HG02885 (cell line): ENCODE measurements at regions not wholly inside any gene's neighbourhood (a gene's known extent, or its start where the extent isn't known, plus 50 kb on each side); places are given as distances from the start of the nearest gene placed in this dataset.
"Not testable (repeated sequence)": the region's sequence is repeated elsewhere in the genome, so short reads cannot be mapped to it uniquely, and the experiment has no call there.

Source experiments
- ATAC-seq: cut with Tn5 transposase; IDR thresholded peaks from one replicate; pipeline ENCODE4 v1.9.1; 2021; ENCODE audit warnings: mild to moderate bottlenecking; ENCODE audit not compliant: unreplicated experiment, poor library complexity

DNA sequence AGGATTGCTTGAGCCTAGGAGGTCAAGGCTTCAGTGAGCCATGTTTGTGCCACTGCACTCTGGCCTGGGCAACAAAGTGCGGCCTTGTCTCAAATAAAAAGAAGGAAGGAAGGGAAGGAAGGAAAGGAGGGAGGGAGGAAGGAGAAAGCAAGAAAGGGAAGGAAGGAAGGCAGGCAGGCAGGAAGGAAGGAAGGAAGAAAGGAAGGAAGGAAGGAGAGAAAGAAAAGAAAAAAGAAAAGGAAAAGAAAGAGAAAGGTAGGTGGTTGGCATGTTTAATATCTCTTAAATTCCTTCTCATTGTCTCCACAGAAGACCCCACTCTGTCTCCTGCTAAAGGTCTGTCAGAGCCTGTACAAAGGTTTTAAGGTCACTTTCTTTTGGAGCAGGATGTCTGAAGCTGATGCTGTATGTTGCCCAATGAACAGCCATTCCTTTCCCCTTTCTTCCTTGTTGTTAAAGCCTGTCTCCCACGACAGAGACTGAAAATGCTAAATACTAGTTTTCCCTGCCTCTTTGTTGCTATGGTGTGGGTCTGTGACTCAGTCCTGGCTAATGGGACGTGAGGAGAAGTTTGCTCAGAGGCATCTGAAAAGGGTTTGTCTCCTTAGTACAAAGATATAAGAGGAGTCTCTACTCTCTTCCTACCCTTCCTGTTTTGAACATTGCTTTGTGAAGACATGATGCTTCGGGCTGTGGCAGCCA is 213.3 kb downstream of the PCSK1 start:
- no peak for ATAC-seq

DNA sequence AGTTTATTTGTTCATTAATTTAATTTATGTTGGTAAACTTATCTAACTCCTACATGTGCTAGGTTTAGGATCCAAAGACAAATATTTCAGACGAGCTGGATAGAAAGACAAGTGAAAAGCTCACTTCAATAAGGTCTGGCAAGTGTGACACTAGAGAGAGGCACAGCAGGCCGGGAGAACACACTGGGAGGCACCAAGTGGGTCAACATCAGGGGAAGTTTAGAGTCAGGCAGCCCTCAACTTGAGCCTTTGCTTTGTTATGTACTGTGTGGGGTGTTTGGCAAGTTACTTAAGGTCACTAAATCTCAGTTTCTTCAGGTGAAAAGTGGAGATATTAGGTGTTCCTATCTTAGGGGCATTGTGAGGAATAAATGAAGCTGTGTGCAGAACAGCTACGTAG is 214.4 kb downstream of the PCSK1 start:
- ATAC-seq = no peak

DNA sequence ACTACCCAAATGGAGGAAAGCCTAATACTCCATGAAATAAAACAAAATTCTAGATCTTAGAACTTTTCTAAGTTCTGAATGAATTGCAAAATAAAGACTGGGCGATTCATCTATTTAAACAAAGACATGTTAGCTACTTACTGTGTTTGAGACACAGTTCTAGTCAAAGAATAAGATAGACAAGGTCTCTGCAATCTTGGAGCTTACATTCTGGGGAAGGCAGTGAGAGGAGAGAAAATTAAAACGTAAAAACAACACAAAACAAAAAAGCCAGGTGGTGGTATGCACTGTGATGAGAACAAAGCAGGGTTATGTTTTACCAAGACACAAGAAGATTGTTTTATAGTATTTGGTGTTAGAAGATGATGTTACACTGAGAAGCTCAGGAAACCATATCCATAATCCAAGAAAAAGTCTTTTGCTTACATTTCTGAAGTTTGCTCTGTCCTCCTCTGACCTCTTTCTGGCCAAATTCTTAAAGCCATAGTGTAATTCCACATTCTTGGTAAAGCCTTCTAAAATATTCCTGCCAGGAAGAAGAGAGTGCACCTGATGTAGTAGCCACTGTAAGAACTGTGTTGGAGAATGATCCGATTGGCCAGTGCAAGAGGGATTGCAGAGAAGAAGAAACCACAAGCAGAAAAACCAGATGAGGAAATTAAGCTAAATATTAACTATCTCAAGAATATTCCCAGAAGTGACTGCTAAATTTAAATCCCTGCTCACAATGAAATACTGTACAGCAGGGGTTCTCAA is 218.4 kb downstream of the PCSK1 start:
- no peak for ATAC-seq

DNA sequence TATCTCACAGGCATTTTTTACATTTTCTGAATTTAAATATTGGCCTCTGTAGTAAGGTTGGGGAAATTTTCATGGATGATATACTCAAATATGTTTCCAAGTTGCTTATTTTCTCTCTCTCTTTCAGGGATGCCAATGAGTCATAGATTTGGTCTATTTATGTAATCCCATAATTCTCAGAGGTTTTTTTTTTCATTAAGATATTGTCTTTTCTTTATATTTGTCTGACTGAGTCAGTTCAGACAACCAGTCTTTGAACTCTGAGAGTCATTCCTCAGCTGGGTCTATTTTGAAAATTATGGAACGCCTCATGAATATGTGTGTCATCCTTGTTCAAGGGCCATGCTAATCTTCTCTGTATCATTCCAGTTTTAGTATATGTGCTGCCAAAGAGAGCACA is 223.2 kb downstream of the PCSK1 start:
- ATAC-seq = no peak

DNA sequence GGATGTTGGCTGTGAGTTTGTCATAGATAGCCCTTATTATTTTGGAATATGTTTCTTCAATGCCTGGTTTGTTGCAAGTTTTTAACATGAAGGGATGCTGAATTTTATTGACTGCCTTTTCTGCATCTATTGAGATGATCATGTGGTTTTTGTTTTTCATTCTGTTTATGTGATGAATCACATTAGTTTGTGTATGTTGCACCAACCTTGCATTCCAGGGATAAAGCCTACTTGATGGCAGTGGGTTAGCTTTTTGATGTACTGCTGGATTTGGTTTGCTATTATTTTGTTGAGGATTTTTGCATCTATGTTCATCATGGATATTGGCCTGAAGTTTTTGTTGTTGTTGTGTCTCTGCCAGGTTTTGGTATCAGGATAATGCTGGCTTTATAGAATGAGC is 225.6 kb downstream of the PCSK1 start:
- ATAC-seq = no peak

DNA sequence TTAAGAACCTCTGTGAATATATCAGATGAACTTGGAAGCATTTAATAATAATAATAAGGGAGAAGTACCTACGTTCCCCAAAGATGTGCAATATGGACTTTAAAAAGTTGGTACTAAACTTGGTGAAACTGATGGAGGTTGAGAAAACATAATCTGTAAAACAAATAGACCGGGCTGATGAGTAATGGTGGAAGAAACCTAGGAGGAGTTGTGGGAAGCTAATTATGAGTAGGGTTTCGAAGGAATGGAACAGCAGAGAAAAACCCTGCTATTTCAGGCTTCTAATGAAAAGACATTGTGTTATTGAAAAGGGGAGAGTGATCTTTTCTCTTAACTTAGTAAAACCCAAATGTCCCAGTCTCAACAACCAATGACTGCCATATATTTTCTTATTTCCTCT is 229.3 kb downstream of the PCSK1 start:
- ATAC-seq = no peak

DNA sequence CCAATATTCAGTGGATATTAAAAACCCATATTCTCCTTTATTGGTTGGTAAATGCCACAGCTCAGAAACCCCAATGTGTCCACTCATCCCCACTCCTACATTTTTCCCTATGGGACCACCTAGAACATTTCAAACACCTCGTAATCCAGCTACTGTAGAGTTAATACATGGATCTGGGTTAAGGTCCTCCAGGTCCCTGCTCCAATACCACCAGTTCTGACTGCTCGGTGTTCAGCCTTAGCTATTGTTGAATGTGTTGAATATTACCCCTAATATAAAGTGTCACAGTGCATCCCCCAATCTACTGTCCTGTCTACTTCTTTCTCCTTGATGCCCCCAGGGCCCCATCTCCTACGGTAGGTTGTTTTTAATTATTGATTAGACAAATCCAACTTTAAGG is 231.5 kb downstream of the PCSK1 start:
- ATAC-seq = no peak

DNA sequence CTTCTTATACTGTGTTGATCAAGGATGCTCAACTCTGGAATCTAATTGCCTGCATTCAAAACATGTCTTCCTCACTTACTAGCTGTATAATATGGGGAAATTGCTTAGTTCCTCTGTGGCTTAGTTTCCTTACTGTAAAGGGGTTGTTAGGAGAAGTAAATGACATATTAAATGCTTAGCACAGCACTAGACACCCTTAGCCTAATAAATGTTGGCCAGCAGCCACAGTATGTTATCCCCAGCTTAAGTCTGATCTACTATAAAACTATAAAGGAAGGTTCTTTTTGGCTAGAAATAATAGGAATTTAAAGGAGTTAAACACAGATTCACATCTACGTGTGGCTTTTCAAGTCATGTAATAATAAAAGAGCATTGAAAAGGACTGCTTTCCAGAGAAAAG is 232.4 kb downstream of the PCSK1 start:
- no peak for ATAC-seq

DNA sequence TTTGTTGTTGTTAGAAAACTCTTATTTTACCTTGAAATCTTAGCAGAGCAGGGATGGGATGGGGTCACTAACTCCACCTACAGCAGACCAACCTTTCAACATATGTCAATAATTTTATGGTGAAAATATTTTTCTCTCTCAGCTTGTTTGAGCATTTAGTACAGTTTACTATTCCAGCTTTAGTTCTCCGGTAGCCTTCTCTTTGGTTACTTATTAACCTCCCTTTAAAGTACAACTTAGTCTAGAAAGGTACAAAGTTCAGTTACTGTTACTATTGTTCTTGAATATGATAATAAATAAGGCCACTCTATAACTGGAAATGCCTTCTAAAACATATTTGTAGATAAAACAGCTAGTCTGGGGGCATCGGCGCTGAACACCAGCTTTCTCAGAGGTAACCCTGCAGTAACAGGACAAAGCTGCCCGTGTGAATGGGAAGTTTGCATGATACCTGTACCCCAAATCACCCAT is 233.3 kb downstream of the PCSK1 start:
- ATAC-seq = no peak

DNA sequence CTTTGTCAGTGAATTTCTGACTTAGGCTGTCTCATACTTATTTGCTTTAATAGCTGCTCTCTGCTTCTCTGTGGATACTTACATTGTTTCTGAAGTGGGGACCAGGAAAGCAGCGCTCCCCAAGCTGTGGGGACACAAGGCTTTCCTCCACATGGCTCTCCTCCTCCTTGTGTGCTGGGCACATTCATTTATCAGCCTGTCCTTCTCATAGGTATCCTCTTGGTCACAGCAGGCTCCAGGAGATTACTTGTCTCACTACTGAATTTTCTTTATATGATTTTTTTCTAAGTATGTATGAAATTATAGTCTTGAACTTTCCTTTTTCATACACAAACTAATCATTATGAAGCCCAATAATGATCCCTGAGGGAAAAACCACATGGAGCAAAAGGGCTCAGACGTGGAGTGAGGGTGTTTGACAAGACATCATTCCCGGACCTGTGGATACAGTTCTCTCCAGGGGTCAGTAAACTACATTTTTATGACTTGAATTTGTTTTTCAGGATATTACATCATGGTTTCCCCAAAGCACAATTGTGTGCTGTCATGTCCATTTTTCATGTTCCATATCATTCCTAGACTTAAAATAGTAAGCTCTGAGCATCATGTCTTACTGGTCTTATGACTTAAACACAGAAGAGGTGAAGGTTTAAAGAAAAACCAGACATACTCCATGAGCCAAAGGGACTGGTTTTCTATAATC is 234.5 kb downstream of the PCSK1 start:
- no peak for ATAC-seq

DNA sequence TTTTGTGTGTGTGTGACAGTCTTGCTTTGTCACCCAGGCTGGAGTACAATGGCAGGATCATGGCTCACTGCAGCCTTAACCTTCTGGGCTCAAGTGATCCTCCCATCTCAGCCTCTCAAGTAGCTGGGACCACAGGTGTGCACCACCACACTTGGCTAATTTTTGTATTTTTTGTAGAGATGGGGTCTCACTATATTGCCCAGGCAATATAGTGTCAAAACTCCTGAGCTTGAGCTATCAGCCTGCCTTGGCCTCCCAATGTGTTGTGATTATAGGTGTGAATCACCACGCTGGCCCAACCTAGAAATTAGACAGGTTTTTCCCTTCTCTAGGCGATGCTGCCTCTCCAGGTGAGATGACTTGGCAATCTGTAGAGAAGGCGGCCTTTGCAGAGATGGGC is 235.3 kb downstream of the PCSK1 start:
- not testable (repeated sequence) for ATAC-seq

DNA sequence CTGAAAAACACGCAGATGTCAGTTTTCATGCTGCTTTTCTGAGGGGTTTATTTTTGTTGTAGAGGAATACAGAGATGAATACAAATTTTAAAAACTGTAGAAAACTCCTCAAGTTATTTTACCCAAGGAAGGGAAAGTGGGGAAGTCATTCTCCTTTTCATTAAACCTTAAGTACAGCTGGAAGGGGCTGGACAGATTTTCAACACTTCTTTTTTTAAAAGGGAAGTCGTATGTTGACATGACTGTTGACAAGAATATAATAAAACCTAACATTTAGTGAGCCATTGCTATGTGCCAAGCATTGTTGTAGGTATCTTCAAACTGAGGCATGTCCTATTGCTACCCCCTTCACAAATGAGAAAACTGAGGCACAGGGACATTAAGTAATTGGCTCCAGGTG is 235.7 kb upstream of the ELL2 start:
- no peak for ATAC-seq

DNA sequence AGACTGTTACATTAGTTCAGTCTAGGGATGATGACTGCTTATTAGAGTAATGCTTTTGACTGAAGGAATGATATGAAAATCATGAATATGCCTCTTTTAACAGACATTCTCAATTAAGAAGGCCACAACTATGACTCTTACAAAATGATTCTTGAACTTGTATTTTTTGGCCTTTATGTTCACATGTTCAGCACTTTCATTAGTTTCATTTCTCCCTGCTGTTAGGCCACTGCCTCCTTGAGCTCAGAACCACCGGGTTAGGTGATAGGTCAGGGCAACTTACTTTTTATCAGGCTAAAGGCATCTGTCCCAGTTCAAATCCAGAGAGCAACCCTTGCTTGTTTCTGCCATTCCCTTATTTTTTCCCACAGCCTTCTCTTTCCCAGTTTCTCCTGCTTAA is 235.2 kb upstream of the ELL2 start:
- ATAC-seq = no peak

DNA sequence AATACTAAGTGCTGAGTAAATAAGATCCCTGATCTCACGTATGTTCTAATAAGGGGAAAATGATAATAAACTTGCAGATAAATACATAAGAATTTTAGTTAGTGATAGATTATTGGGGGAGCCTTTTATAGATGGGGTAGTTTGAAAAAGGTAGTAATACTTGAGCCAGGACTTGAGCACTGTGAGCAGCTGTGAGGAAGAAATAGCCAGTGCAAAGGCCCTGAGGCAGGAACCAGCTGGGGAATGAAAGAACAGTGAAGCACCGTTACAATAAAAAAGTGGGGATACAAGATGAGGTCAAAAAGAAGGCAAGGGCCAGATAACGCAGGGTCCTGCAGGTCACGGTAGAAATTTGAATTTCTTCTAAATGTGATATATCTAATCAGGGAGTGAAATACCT is 234.8 kb upstream of the ELL2 start:
- ATAC-seq = no peak

DNA sequence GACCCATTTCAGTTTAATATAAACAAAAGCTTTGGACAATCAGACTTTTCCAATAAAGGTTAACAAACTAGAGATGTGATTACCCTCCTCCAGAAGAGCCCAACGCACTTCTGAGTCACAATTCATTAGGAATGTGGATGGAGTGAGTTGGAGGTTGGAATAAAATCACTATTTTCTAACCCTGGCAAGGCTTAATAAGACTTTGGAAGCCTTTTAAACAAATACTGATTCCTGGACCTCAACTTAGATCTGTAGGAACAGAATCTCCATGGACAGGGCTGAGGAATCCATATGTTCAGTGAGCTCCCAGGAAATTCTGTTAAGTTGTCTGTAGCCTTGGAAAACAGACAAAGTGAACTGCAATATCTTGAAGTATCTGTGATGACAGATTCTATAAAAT is 233.5 kb upstream of the ELL2 start:
- no peak for ATAC-seq

DNA sequence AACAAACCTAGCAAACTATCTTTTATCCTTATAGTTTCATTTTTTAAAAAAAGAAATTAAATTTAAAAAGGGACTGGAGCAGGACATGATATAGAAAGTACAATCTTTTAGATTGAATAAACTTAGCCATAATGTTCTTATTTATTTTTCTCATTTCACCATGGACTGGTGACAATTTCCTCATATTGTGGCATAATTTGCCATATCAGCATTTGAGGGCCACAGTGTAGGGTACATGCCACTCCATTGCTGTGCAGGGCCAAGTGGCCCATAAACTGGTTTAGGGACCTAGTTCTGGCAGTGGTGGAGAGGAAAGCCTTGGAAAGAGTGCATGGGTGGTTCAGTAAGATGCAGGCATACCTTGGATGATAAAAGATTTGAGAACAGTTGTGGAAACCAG is 232.9 kb upstream of the ELL2 start:
- no peak for ATAC-seq

DNA sequence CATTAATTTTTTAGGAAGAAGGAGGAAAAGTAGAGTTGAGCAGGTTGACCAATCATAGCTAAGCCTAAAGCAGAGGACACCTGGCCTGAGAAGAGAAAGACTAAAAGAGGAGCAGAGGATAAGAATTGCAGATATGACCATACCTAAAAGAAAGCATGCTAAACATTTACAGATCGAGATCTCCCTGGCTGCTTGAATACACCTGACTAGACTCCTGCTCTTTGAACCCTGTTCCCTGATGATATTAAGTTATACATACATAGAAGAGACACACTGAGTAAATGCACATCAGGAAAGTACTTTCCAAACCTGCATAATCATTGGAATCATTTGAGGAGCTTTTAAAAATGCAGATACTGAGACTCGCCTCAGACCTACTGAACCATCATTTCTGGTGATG is 232.3 kb upstream of the ELL2 start:
- ATAC-seq = no peak

DNA sequence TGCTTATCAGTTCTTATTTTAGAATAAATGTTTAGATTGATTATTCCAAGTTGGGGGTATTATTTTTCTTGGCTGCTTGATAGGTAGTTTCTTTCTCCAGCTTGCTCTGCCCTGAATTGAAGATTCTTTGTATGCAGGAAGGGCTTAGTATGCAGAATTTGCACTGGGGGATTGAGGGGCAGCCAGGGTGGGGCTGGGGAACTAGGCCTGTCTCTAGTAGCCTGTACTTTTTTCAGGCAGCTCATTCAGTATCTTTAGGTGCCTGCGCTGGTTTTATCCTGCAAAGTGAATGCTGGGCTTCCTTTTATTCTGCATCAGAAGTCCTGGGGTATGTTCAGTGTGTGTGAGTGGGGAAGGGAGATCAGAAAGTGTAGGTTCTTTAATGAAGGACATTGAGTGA is 228.3 kb upstream of the ELL2 start:
- no peak for ATAC-seq

DNA sequence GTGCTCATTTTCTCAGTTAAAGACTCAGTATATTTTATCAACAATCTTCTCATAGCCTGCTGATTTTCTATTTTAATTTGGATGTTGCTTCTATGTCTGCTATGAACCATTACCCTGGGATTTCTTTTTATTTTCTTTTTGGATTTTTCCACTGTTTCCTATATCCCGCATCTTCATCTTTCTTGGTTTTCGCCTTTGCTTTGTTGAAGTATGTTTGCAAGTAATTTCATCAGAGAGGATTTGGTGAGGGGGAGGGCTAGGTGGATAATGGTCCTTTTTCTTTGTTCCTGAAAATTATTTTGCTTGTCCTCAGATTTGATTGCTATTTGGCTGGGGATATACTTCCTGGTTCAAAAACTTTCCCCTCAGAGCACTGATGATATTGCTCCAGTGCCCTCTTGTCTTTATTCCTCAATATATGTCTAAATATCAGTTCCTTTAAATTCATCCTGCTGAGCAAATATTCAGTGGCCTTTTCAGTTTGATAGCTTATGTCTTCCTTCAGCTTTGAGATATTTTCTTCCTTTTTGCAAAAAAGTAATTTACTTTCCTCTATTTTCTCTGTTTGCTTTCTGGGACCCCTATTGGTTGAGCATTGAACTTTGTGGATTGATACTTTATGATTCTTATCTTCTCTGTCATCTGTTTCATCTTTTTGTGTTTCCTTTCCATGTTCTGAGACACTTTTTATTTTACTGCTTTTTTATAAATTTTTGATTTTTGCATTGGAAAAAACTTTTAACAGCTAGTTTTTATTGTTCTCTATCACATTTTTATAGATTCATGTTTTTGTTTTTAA is 227.6 kb upstream of the ELL2 start:
- no peak for ATAC-seq

DNA sequence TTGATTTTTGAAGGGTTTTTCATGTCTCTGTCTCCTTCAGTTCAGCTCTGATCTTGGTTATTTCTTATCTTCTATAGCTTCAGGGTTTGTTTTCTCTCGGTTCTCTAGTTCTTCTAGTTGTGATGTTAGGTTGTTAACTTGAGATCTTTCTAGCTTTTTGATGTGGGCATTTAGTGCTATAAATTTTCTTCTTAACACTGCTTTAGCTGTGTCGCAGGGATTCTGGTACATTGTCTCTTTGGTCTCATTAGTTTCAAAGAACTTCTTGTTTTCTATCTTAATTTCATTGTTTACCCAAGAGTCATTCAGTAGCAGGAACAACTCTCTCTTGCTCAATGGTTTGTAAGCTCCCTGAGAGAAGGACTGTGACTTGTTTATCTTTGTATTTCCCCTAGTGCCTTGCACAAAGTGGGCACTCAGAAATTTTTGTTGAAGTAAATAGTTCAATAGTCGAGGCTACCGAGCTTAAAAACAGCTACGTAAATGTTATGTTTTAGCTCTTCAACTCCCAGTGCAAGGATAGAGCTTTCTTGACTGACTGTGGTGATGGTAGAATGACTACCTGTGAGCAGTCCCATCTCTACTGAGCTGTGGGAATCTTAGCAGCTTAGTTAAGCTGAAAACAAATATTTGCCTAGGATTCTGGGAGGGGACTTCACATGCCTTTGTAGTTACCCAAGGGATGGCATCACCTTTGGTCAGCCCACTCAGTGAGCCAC is 225.8 kb upstream of the ELL2 start:
- ATAC-seq = no peak
